RWPE2 (cell line): ENCODE measurements at regions not wholly inside any gene's neighbourhood (a gene's known extent, or its start where the extent isn't known, plus 50 kb on each side); places are given as distances from the start of the nearest gene placed in this dataset.

Experiments used
- ATAC-seq: fragments of 200-7000 bp; cut with Tn5 transposase; 3 replicates; pipeline ENCODE4 v1.9.1; 2021; ENCODE audit warnings: low read depth
- DNase-seq: peaks from one replicate; pipeline ENCODE4 v3.0.0-alpha.2; 2020; ENCODE audit warnings: low spot score
- H3K27ac ChIP-seq: fragments of 450-650 bp; 2 replicates; pipeline ENCODE4 v1.5.1; 2017; ENCODE audit warnings: mild to moderate bottlenecking; ENCODE audit not compliant: poor library complexity, severe bottlenecking
- H3K27me3 ChIP-seq: fragments of 250-450 bp; sonication (Bioruptor Pico); 2 replicates; pipeline ENCODE4 v1.5.1; 2021; ENCODE audit warnings: mild to moderate bottlenecking, moderate library complexity; ENCODE audit not compliant: insufficient read depth, poor library complexity, severe bottlenecking
- H3K36me3 ChIP-seq: fragments of 250-450 bp; sonication (Bioruptor Pico); 2 replicates; pipeline ENCODE4 v1.5.1; 2020; ENCODE audit warnings: low read depth, mild to moderate bottlenecking, moderate library complexity
- H3K4me1 ChIP-seq: fragments of 250-450 bp; sonication (Bioruptor Pico); 2 replicates; pipeline ENCODE4 v1.5.1; 2021; ENCODE audit warnings: mild to moderate bottlenecking, moderate library complexity; ENCODE audit not compliant: insufficient read depth, poor library complexity, severe bottlenecking
- H3K4me3 ChIP-seq: fragments of 250-450 bp; sonication (Bioruptor Pico); 2 replicates; pipeline ENCODE4 v1.5.1; 2021; ENCODE audit warnings: mild to moderate bottlenecking, moderate library complexity; ENCODE audit not compliant: severe bottlenecking
- H3K9me3 ChIP-seq: fragments of 250-450 bp; sonication (Bioruptor Pico); 2 replicates; pipeline ENCODE4 v1.5.1; 2021; ENCODE audit warnings: mild to moderate bottlenecking, moderate library complexity; ENCODE audit not compliant: severe bottlenecking
- CTCF ChIP-seq: fragments of 450-650 bp; IDR thresholded peaks from one replicate; pipeline ENCODE4 v1.5.1; 2017; ENCODE audit warnings: mild to moderate bottlenecking, moderate library complexity; ENCODE audit not compliant: poor library complexity, severe bottlenecking

DNA sequence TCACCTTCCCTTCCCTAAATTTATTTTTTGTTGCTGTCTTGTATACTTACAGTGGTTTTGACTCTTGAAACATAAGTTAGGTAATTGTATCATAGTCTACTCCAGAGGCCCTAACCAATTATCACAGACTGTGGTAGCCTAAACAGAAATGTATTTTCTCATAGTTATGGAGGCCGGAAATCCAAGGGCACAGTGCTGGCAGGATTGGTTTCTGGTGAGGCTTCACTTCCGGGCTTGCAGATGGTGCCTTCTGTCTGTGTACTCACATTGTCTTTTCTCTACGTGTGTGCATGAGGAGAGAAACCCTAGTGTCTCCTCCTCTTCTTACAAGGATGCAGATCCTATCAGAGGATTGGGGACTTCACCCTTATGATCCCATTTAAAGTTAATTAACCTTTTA is 290.2 kb upstream of the KCNMB2 start:
- no peak for TF ChIP-seq CTCF
- Histone ChIP-seq H3K4me1 (no peaks in the 10 kb centered on the region), H3K36me3 (no peaks in the 10 kb centered on the region), H3K4me3 (no peak overlapping the region), H3K27ac (no peak overlapping the region), H3K27me3 (no peaks in the 10 kb centered on the region), H3K9me3 (no peaks in the 10 kb centered on the region)
- DNase-seq (no peak), ATAC-seq (no peak)

GRCh38 chr3:178255315-178255714 is 280.9 kb upstream of the KCNMB2 start:
- TF ChIP-seq CTCF, result no peak
- DNase-seq, result no peak
- Histone ChIP-seq H3K27ac (no peak overlapping the region), H3K27me3 (no peaks in the 10 kb centered on the region), H3K36me3 (no peaks in the 10 kb centered on the region), H3K4me3 (no peak overlapping the region), H3K4me1 (no peaks in the 10 kb centered on the region), H3K9me3 (no peaks in the 10 kb centered on the region)
- ATAC-seq, result no peak

DNA sequence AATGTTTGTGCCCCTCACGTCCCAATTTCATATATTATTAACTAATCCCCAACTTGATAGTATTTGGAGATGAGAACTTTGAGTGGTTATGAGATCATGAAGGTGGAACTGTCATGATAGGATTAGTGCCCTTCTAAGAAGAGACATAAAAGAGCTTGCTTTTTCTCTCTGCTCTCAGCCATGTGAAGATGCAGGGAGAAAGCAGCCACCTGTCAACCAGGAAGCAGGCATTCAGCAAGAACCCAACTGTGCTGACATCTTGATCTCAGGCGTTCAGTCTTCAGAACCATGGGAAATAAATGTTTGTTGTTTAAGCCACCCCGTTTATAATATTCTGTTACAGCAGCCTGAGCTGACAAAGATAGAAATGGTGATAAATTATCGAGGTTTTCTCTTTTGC is 278.7 kb upstream of the KCNMB2 start:
- no peaks in the 10 kb centered on the region for H3K4me1 ChIP-seq
- H3K27me3 ChIP-seq, result no peaks in the 10 kb centered on the region
- DNase-seq (no peak), ATAC-seq (no peak)
- TF ChIP-seq CTCF, result no peak
- H3K4me3 ChIP-seq, result no peak overlapping the region
- no peaks in the 10 kb centered on the region for H3K9me3 ChIP-seq
- H3K27ac ChIP-seq, result no peak overlapping the region
- H3K36me3 ChIP-seq, result no peaks in the 10 kb centered on the region

GRCh38 chr3:178258121-178258520 is 278.1 kb upstream of the KCNMB2 start:
- Histone ChIP-seq H3K36me3 (no peaks in the 10 kb centered on the region), H3K27me3 (no peaks in the 10 kb centered on the region), H3K27ac (no peak overlapping the region), H3K4me3 (no peak overlapping the region), H3K9me3 (no peaks in the 10 kb centered on the region), H3K4me1 (no peaks in the 10 kb centered on the region)
- no peak for TF ChIP-seq CTCF
- no peak for ATAC-seq
- DNase-seq, result no peak

DNA sequence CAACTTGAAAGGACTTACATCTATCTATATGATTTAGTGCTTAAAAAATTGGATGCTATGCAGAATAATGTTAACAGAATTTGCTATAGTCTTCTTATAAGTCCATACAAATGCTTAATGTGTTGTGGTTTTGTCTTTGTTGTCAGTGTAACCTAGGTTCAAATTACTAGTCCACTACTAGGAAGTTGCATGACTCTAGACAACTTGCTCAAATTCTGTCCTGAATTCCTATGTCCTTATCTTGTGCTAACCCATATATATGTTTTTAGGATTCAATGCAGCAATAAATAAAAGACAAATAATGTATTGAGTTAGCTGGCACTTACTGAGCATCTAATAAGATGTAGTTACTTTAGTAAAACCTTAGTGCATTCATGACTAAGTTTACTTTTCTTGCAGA is 276.5 kb upstream of the KCNMB2 start:
- Histone ChIP-seq H3K27ac (no peak overlapping the region), H3K4me3 (no peak overlapping the region), H3K36me3 (no peaks in the 10 kb centered on the region), H3K4me1 (no peaks in the 10 kb centered on the region), H3K9me3 (no peaks in the 10 kb centered on the region), H3K27me3 (no peaks in the 10 kb centered on the region)
- ATAC-seq (no peak), DNase-seq (no peak)
- TF ChIP-seq CTCF, result no peak
